Heart right ventricle (tissue), 16 donors: ENCODE measurements at regions not wholly inside any gene's neighbourhood (a gene's known extent, or its start where the extent isn't known, plus 50 kb on each side); places are given as distances from the start of the nearest gene placed in this dataset.

Experiments used
- ATAC-seq, 8 donors: fragments of 200-7000 bp; cut with Tn5 transposase; one replicate each; pipeline ENCODE4 v1.9.1; 2020; ENCODE audit warnings: mild to moderate bottlenecking in 8 of 8, moderate library complexity in 8 of 8, moderate number of reproducible peaks in 1 of 8
- DNase-seq, 2 donors: peaks; one replicate each; pipeline ENCODE4 v3.0.0-alpha.2; 2020
- H3K27ac ChIP-seq, 10 donors: fragments of 200-600 bp; sonication (generic) in 2 of 10; one replicate each; pipeline versions ENCODE4 v1.5.0 to v1.8.0; 2020 to 2022; ENCODE audit warnings: mild to moderate bottlenecking in 3 of 10
- H3K27me3 ChIP-seq, 7 donors: fragments of 200-600 bp; one replicate each; pipeline ENCODE4 v1.8.0; 2021 to 2022; ENCODE audit warnings: mild to moderate bottlenecking in 2 of 7
- H3K36me3 ChIP-seq, 9 donors: fragments of 200-600 bp; sonication (generic) in 1 of 9; one replicate each; pipeline versions ENCODE4 v1.5.0 to v1.8.0; 2020 to 2022; ENCODE audit warnings: mild to moderate bottlenecking in 2 of 9
- H3K4me1 ChIP-seq, 9 donors: fragments of 200-600 bp; sonication (generic) in 1 of 9; one replicate each; pipeline versions ENCODE4 v1.5.0 to v1.8.0; 2020 to 2022; ENCODE audit warnings: mild to moderate bottlenecking in 4 of 9
- H3K4me3 ChIP-seq, 10 donors: fragments of 200-600 bp; sonication (generic) in 2 of 10; one replicate each; pipeline versions ENCODE4 v1.5.0 to v1.8.0; 2020 to 2022; ENCODE audit warnings: mild to moderate bottlenecking in 7 of 10, moderate library complexity in 2 of 10
- H3K9me3 ChIP-seq, 11 donors: fragments of 200-600 bp in 10 of 11; sonication (generic) in 2 of 11; one replicate each; pipeline versions ENCODE4 v1.5.0 to v1.8.0; 2013 to 2022; ENCODE audit warnings: mild to moderate bottlenecking in 2 of 11, control low read depth in 1 of 11, moderate library complexity in 1 of 11
- WGBS, 2 donors: extraction: QIAGEN DNeasy Blood & Tissue Kit; methylation state at CpG; one replicate each; pipeline ENCODE4 v1.1.7; 2013; ENCODE audit warnings: inconsistent platforms in 1 of 2; 5-methylcytosine and 5-hydroxymethylcytosine counted together
- intact Hi-C, 10 donors: fragments of 100-400 bp; cut with DNase I; formaldehyde crosslinking; loops; one replicate each; pipeline versions ENCODE4 v1.11.1 to v1.14.2; 2022
- TF ChIP-seq, protein P1 (sequence below), 9 donors: fragments of 200-600 bp; sonication (generic) in 2 of 9; IDR thresholded peaks; one replicate each; pipeline versions ENCODE4 v1.5.0 to v1.8.0; 2021 to 2022; ENCODE audit warnings: antibody characterized with exemption in 9 of 9, mild to moderate bottlenecking in 5 of 9, moderate library complexity in 1 of 9
- donor health status: Arrhythmogenic right ventricular cardiomyopathy.
- donor health status: ischemic (EF 13 %, LVEDD 7.1; RV severe dilation, severe dysfunction).
- donor health status: healthy with polysubstance abuse.
- donor health status: DM: no; HTN: yes; CAD: no.
- donor health status: DM: no; HTN: no; CAD: no.
- donor health status: ischemic (EF 25% LVEDD 6.9; RV normal size, moderate dysfunction).
- donor health status: ischemic (EF 25% LVEDD 5.7; RV mildly dilated, moderate dysfunction).
- donor health status: healthy.
- donor health status: DM: yes; HTN: yes; CAD: no.
- donor health status: Ischemic cardiomyopathy.
- donor health status: ischemic (EF 35%, LVEDD 5.7; RV mildly dilated, moderate dysfunction).
- donor health status: nonischemic (EF 11% LVEDD 7.7; RV severe dilation, severe dysfunction).
- donor health status: DM: yes; HTN: yes; CAD: no.
- donor health status: PGD.
- donor health status: ischemic (EF 29% LVEDD 5.4; RV normal size, mild dysfunction).
- donor health status: nonischemic (EF 23%, LVEDD 6.1; RV moderate dilation, normal function).

DNA sequence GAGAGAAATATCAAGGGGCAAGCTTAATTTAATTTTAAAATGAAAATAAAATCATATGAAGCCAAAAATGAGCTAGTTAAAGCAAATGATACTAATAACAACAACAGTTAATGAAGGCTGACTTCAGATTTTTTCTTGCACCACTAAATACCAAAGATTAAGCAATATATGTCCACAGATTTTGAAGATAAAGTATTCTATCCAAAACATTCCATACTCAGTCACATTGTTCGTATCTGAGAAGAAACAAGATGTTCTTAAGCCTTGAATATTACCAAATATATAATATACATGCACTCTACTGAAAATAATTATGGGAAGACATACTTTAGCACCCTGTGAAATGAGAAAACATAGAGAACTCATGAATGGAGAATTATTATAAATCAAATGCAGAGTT lies 593.3 kb upstream of the SYT4 start:
- Histone ChIP-seq H3K27me3 (no peaks in the 10 kb centered on the region), H3K9me3 (peaks cover 0 to 4% (median 0%) of the 10 kb centered on the region in 11 donors), H3K36me3 (no peaks in the 10 kb centered on the region), H3K4me1 (peaks cover 0 to 12% (median 9%) of the 10 kb centered on the region in 9 donors), H3K4me3 (no peak overlapping the region), H3K27ac (no peak overlapping the region)
- intact Hi-C loops: no loop called here
- ATAC-seq (no peak), DNase-seq (no peak)
- TF ChIP-seq, protein P1, sequence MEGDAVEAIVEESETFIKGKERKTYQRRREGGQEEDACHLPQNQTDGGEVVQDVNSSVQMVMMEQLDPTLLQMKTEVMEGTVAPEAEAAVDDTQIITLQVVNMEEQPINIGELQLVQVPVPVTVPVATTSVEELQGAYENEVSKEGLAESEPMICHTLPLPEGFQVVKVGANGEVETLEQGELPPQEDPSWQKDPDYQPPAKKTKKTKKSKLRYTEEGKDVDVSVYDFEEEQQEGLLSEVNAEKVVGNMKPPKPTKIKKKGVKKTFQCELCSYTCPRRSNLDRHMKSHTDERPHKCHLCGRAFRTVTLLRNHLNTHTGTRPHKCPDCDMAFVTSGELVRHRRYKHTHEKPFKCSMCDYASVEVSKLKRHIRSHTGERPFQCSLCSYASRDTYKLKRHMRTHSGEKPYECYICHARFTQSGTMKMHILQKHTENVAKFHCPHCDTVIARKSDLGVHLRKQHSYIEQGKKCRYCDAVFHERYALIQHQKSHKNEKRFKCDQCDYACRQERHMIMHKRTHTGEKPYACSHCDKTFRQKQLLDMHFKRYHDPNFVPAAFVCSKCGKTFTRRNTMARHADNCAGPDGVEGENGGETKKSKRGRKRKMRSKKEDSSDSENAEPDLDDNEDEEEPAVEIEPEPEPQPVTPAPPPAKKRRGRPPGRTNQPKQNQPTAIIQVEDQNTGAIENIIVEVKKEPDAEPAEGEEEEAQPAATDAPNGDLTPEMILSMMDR (IDR thresholded peaks at IDR 0.05): no peak
- WGBS, 2 donors: 74 to 88% methylated on average over 1 of the region's 1 CpG

DNA sequence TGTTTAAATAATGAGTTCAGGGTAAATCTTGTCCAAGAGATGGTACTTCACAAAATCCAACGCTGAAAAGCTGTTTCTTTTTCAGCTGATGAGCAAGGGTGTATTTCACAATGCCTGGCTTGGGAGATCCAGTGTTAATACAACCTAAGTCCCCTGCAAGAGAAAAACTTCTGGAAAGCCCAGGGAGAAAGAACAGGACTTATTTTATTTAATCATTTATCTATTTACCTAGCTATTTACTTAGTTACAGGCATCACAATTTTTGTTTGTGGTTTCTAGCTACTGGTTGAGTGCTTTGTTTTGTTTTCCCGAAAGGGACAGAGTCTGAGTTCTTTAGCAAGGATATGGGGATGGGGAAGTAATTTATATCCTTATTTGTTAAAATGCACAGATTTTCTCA lies 598.2 kb upstream of the SYT4 start:
- TF ChIP-seq, protein P1 (IDR thresholded peaks at IDR 0.05): no peak
- DNase-seq (no peak), ATAC-seq (no peak)
- H3K4me1 ChIP-seq: no peaks in the 10 kb centered on the region
- no peak overlapping the region for H3K4me3 ChIP-seq
- no peaks in the 10 kb centered on the region for H3K27me3 ChIP-seq
- H3K36me3 ChIP-seq: no peaks in the 10 kb centered on the region
- no peak overlapping the region for H3K27ac ChIP-seq
- peaks cover 0 to 4% (median 0%) of the 10 kb centered on the region in 11 donors for H3K9me3 ChIP-seq
- 67 to 74% methylated on average over 2 of the region's 2 CpGs for WGBS, 2 donors
- intact Hi-C loops: no loop called here

- WGBS, 2 donors: 78 to 82% methylated on average over 4 of the region's 4 CpGs
- TF ChIP-seq, protein P1 (IDR thresholded peaks at IDR 0.05): no peak
- H3K9me3 ChIP-seq: peaks cover 0 to 4% (median 0%) of the 10 kb centered on the region in 11 donors
- DNase-seq: no peak
- no peaks in the 10 kb centered on the region for H3K27me3 ChIP-seq
- no peak for ATAC-seq
- no peaks in the 10 kb centered on the region for H3K36me3 ChIP-seq
- no peak overlapping the region for H3K27ac ChIP-seq
- no peaks in the 10 kb centered on the region for H3K4me1 ChIP-seq
- intact Hi-C loops: no loop called here
- H3K4me3 ChIP-seq: no peak overlapping the region
These were observed 599.0 kb upstream of the SYT4 start for GRCh38 chr18:43876286-43876685.

GRCh38 chr18:43876748-43877147 lies 599.5 kb upstream of the SYT4 start:
- Histone ChIP-seq H3K27me3 (no peaks in the 10 kb centered on the region), H3K36me3 (no peaks in the 10 kb centered on the region), H3K4me3 (no peak overlapping the region), H3K4me1 (no peaks in the 10 kb centered on the region), H3K9me3 (no peaks in the 10 kb centered on the region), H3K27ac (no peak overlapping the region)
- intact Hi-C loops: no loop called here
- TF ChIP-seq, protein P1 (IDR thresholded peaks at IDR 0.05): no peak
- DNase-seq: no peak
- WGBS, 2 donors: 67 to 82% methylated on average over 4 of the region's 4 CpGs
- no peak for ATAC-seq
